CD4-positive, alpha-beta T cell (primary cell): ENCODE measurements at regions not wholly inside any gene's neighbourhood (a gene's known extent, or its start where the extent isn't known, plus 50 kb on each side); places are given as distances from the start of the nearest gene placed in this dataset.
"Not testable (repeated sequence)": the region's sequence is repeated elsewhere in the genome, so short reads cannot be mapped to it uniquely, and the experiment has no call there.

Experiments used
- ATAC-seq: fragments of 200-7000 bp; cut with Tn5 transposase; one replicate; pipeline ENCODE4 v1.10.0; 2022; ENCODE audit warnings: mild to moderate bottlenecking; ENCODE audit not compliant: poor library complexity
- CTCF ChIA-PET: fragments of 350-600 bp; sonication (Branson Sonifier 250); formaldehyde crosslinking; loops from one replicate; lab custom pipeline; 2021; ENCODE audit warnings: antibody characterized with exemption, inconsistent platforms; lab: Charles Lee
- POLR2A ChIA-PET: fragments of 350-600 bp; sonication (Branson Sonifier 250); formaldehyde crosslinking; loops from one replicate; lab custom pipeline; 2021; ENCODE audit warnings: antibody characterized with exemption, inconsistent platforms; lab: Charles Lee
- DNase-seq, 14 experiments: peaks; one replicate each; pipeline ENCODE4 v3.0.0-alpha.2; 2013 to 2020; ENCODE audit warnings: mixed read lengths in 2 of 14
- H3K27ac ChIP-seq, 2 donors: one replicate each; pipeline versions ENCODE4 v1.5.1 to v1.7.0; 2013; ENCODE audit warnings: low read length in 2 of 2, low read depth in 1 of 2, mild to moderate bottlenecking in 1 of 2
- H3K27me3 ChIP-seq, 2 experiments: 1 replicate in 1 of 2; 2 replicates in 1 of 2; pipeline versions ENCODE4 v1.6.1 to v1.7.0; 2013; ENCODE audit warnings: low read length in 2 of 2, control low read depth in 1 of 2, mild to moderate bottlenecking in 1 of 2, moderate library complexity in 1 of 2; ENCODE audit not compliant: insufficient read depth in 2 of 2, control insufficient read depth in 1 of 2
- H3K36me3 ChIP-seq: one replicate; pipeline ENCODE4 v1.6.1; 2013; ENCODE audit warnings: low read length, control low read depth; ENCODE audit not compliant: insufficient read depth
- H3K4me1 ChIP-seq: one replicate; pipeline ENCODE4 v1.6.1; 2013; ENCODE audit warnings: low read length, control low read depth; ENCODE audit not compliant: insufficient read depth
- H3K4me3 ChIP-seq: one replicate; pipeline ENCODE4 v1.5.1; 2013; ENCODE audit warnings: mild to moderate bottlenecking, low read length, moderate library complexity
- H3K9me3 ChIP-seq, 2 experiments: 1 replicate in 1 of 2; 2 replicates in 1 of 2; pipeline versions ENCODE4 v1.6.1 to v1.7.0; 2013; ENCODE audit warnings: low read length in 2 of 2, mild to moderate bottlenecking in 2 of 2, control low read depth in 1 of 2, moderate library complexity in 1 of 2; ENCODE audit not compliant: control insufficient read depth in 1 of 2, insufficient read depth in 1 of 2
- H3K27ac Mint-ChIP-seq: one replicate; pipeline ENCODE4 v1.8.0; 2020; ENCODE audit warnings: mixed read lengths
- H3K27me3 Mint-ChIP-seq: one replicate; pipeline ENCODE4 v1.8.0; 2021; ENCODE audit warnings: mixed read lengths
- H3K36me3 Mint-ChIP-seq: one replicate; pipeline ENCODE4 v1.8.0; 2021; ENCODE audit warnings: low read depth, mixed read lengths
- H3K4me1 Mint-ChIP-seq: one replicate; pipeline ENCODE4 v1.8.0; 2021; ENCODE audit warnings: low read depth, mixed read lengths
- H3K4me3 Mint-ChIP-seq: one replicate; pipeline ENCODE4 v1.8.0; 2020; ENCODE audit warnings: mild to moderate bottlenecking, mixed read lengths
- H3K9me3 Mint-ChIP-seq: one replicate; pipeline ENCODE4 v1.8.0; 2020; ENCODE audit warnings: mixed read lengths
- CTCF ChIP-seq: fragments of 200-600 bp; IDR thresholded peaks from one replicate; pipeline ENCODE4 v1.8.0; 2022; ENCODE audit warnings: antibody characterized with exemption, mild to moderate bottlenecking
- intact Hi-C, 2 experiments: fragments of 100-400 bp; cut with DNase I in 1 of 2; cut with micrococcal nuclease in 1 of 2; formaldehyde crosslinking; loops; one replicate each; pipeline versions ENCODE4 v1.15.1 to v1.9.0; 2023 to 2025; cut with DNase I, micrococcal nuclease

DNA sequence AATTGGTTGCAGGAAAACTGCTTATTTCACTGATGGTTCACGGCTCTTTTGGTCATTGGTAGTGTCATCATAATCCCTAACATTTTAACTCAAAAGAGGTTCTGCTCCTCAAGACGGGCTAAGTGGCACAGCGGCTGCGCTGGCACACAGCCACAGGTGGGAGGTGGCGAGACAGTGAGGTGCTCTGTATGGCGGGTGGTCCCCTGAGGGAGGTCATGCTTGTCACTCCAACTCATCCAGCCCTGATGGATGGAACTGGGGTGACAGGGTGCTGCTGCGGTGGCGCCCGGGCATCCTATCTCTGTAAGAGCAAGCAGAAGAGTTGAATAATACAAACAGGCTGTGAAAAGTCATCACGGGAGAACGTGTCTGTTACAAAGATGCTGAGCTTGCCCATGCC, 370.2 kb downstream of the SFMBT2 start:
- no peaks in the 10 kb centered on the region for H3K36me3 Mint-ChIP-seq
- H3K4me3 Mint-ChIP-seq, result no peak overlapping the region
- intact Hi-C loops, result no loop called here
- Histone ChIP-seq H3K4me3 (no peak overlapping the region), H3K9me3 (no peaks in the 10 kb centered on the region), H3K27ac (no peak overlapping the region), H3K36me3 (no peaks in the 10 kb centered on the region), H3K27me3 (no peaks in the 10 kb centered on the region), H3K4me1 (peaks cover 9% of the 10 kb centered on the region)
- ChIA-PET POLR2A (no interaction called here), CTCF (no interaction called here)
- TF ChIP-seq CTCF, result no peak
- DNase-seq (no peak), ATAC-seq (no peak)
- no peaks in the 10 kb centered on the region for H3K27me3 Mint-ChIP-seq
- no peak overlapping the region for H3K27ac Mint-ChIP-seq
- H3K9me3 Mint-ChIP-seq, result no peaks in the 10 kb centered on the region
- H3K4me1 Mint-ChIP-seq, result peaks cover 8% of the 10 kb centered on the region

DNA sequence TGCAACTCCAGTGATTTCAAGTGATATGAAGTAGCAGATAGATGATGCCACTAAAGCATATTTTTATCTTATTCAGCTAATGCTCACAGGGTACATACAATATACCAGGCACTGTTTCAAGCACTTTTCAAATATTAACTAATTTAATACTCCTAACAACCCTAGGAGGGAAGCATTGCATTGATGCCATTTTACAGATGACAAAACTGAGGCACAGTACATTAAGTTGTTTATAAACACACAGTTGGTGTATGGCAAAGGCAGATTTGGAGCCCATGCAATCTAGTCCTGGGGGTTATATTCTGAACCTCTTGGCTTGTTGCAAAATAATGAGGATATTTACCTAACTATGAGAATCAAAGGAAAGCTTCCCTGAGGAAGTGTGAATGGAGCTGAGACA, 371.0 kb downstream of the SFMBT2 start:
- no peaks in the 10 kb centered on the region for H3K36me3 ChIP-seq
- no peak for TF ChIP-seq CTCF
- H3K27ac Mint-ChIP-seq, result no peak overlapping the region
- H3K27me3 ChIP-seq, result no peaks in the 10 kb centered on the region
- no peak overlapping the region for H3K4me3 ChIP-seq
- no peaks in the 10 kb centered on the region for H3K27me3 Mint-ChIP-seq
- ATAC-seq (no peak), DNase-seq (no peak)
- no peaks in the 10 kb centered on the region for H3K36me3 Mint-ChIP-seq
- H3K4me1 ChIP-seq, result peaks cover 13% of the 10 kb centered on the region
- intact Hi-C loops, result no loop called here
- no peak overlapping the region for H3K27ac ChIP-seq
- H3K4me1 Mint-ChIP-seq, result peaks cover 10% of the 10 kb centered on the region
- POLR2A ChIA-PET, result no interaction called here
- H3K4me3 Mint-ChIP-seq, result no peak overlapping the region
- CTCF ChIA-PET, result no interaction called here
- no peaks in the 10 kb centered on the region for H3K9me3 Mint-ChIP-seq
- no peaks in the 10 kb centered on the region for H3K9me3 ChIP-seq

DNA sequence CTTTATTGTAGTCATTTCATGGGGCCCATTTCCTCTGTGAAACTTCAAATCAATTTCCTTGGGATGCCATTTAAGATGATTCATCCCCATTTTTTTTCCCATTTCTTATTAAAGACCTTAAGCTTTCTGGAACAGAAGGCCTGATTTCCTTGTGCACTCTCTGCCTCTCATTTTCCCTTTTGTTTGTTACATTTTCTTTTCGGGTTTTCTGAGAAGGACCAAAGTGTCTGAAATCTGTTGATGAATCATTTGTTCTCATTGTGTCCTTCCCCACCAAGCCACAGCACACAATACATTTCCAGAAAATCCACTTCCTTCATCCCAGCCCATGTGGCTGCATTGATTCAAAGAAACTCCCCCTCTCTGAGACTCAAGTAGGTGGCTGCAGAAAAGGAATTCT, 372.4 kb downstream of the SFMBT2 start:
- POLR2A ChIA-PET, result no interaction called here
- TF ChIP-seq CTCF, result no peak
- H3K4me3 Mint-ChIP-seq, result no peak overlapping the region
- no peaks in the 10 kb centered on the region for H3K9me3 Mint-ChIP-seq
- no peaks in the 10 kb centered on the region for H3K27me3 Mint-ChIP-seq
- Histone ChIP-seq H3K4me1 (peaks cover 11% of the 10 kb centered on the region), H3K27ac (no peak overlapping the region), H3K9me3 (no peaks in the 10 kb centered on the region), H3K36me3 (no peaks in the 10 kb centered on the region), H3K27me3 (no peaks in the 10 kb centered on the region), H3K4me3 (no peak overlapping the region)
- H3K36me3 Mint-ChIP-seq, result no peaks in the 10 kb centered on the region
- no peak overlapping the region for H3K27ac Mint-ChIP-seq
- ATAC-seq (no peak), DNase-seq (no peak)
- CTCF ChIA-PET, result no interaction called here
- intact Hi-C loops, result no loop called here
- H3K4me1 Mint-ChIP-seq, result peaks cover 11% of the 10 kb centered on the region

GRCh38 chr10:7037434-7037833, 373.4 kb downstream of the SFMBT2 start:
- H3K4me3 Mint-ChIP-seq, H3K36me3 Mint-ChIP-seq, ATAC-seq, H3K4me3 ChIP-seq, H3K27ac Mint-ChIP-seq, CTCF ChIA-PET, H3K9me3 Mint-ChIP-seq, intact Hi-C loops, H3K36me3 ChIP-seq, H3K27ac ChIP-seq, H3K9me3 ChIP-seq, H3K27me3 Mint-ChIP-seq, DNase-seq, H3K27me3 ChIP-seq: not testable (repeated sequence)
- H3K4me1 Mint-ChIP-seq, result peaks cover 11% of the 10 kb centered on the region
- peaks cover 12% of the 10 kb centered on the region for H3K4me1 ChIP-seq
- POLR2A ChIA-PET, result interaction anchor here (0.9 kb wide), 1 partner anchor 9 kb away, joined by 3 read pairs; no protein-coding TSS in a partner anchor
